Adrenal gland (tissue), 5 donors: ENCODE measurements at regions not wholly inside any gene's neighbourhood (a gene's known extent, or its start where the extent isn't known, plus 50 kb on each side); places are given as distances from the start of the nearest gene placed in this dataset.

Experiments used
- CTCF ChIP-seq, 6 experiments: fragments of 450-650 bp in 4 of 6; fragments of 200-600 bp in 2 of 6; sonication (generic) in 1 of 6; IDR thresholded peaks; 1 replicate in 5 of 6; 2 replicates in 1 of 6; pipeline versions ENCODE4 v1.5.1 to v1.8.0; 2016 to 2021; ENCODE audit warnings: antibody characterized with exemption in 6 of 6, mild to moderate bottlenecking in 2 of 6, moderate library complexity in 1 of 6
- POLR2A ChIP-seq, 2 donors: fragments of 450-650 bp; IDR thresholded peaks; one replicate each; pipeline ENCODE4 v1.6.1; 2017; ENCODE audit warnings: antibody characterized with exemption in 2 of 2, mild to moderate bottlenecking in 2 of 2, moderate library complexity in 1 of 2
- donor health status: DM: no; HTN: no; CAD: no.

GRCh38 chr18:10275486-10275885 lies 178.9 kb upstream of the APCDD1 start:
- TF ChIP-seq CTCF (IDR thresholded peaks at IDR 0.05) (no peak), POLR2A (IDR thresholded peaks at IDR 0.05) (no peak)
